ENCODE measurements at regions not wholly inside any gene's neighbourhood (a gene's known extent, or its start where the extent isn't known, plus 50 kb on each side); places are given as distances from the start of the nearest gene placed in this dataset.
A peak's percentile ranks its signal among the peaks of the same experiment; 100 is the strongest.
"Not testable (repeated sequence)": the region's sequence is repeated elsewhere in the genome, so short reads cannot be mapped to it uniquely, and the experiment has no call there.

DNA sequence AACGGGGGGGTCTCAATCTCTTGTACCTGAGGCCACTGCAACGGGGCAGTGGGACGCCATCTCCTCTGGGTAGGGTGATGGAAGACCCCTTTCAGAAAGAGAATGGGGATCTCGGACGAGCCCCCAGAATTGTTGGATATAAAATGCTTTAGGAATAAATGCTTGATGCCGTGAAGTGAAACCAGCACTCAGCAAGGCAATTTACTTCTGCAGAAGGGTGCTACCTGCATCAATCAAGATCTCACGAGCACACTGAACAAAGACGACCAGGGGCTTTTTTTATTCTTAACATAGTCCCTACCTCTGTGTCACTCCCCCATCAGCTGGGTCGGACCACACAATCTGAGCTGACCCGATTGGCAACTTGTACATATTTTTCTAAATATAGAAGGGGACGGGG is 203.6 kb upstream of the TBX18 start:
- H3K9me2 ChIP-seq (replicated peaks; ENCODE audit: insufficient read depth, low read length), result no peaks in the 10 kb centered on the region
- no peaks in the 10 kb centered on the region for H3K36me3 ChIP-seq (ENCODE audit: low read length)
- no peak overlapping the region for H2AFZ ChIP-seq (ENCODE audit: low read depth, low read length, severe bottlenecking)
- TF ChIP-seq, protein P1, sequence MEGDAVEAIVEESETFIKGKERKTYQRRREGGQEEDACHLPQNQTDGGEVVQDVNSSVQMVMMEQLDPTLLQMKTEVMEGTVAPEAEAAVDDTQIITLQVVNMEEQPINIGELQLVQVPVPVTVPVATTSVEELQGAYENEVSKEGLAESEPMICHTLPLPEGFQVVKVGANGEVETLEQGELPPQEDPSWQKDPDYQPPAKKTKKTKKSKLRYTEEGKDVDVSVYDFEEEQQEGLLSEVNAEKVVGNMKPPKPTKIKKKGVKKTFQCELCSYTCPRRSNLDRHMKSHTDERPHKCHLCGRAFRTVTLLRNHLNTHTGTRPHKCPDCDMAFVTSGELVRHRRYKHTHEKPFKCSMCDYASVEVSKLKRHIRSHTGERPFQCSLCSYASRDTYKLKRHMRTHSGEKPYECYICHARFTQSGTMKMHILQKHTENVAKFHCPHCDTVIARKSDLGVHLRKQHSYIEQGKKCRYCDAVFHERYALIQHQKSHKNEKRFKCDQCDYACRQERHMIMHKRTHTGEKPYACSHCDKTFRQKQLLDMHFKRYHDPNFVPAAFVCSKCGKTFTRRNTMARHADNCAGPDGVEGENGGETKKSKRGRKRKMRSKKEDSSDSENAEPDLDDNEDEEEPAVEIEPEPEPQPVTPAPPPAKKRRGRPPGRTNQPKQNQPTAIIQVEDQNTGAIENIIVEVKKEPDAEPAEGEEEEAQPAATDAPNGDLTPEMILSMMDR (IDR thresholded peaks at IDR 0.05; ENCODE audit: insufficient read depth, low read length, poor library complexity, severe bottlenecking), result no peak
- TF ChIP-seq EZH2phosphoT487 (conservative IDR thresholded peaks at IDR 0.05; ENCODE audit: low read length), result no peak
- no peaks in the 10 kb centered on the region for H3F3A ChIP-seq (ENCODE audit: insufficient read depth)
- no peak overlapping the region for H3K27ac ChIP-seq (ENCODE audit: low read depth, low read length)
- H4K20me1 ChIP-seq (ENCODE audit: low read depth, low read length), result no peaks in the 10 kb centered on the region
- H3K9ac ChIP-seq (ENCODE audit: low read length), result no peak overlapping the region
- H3K79me2 ChIP-seq (ENCODE audit: insufficient read depth, low read length), result no peaks in the 10 kb centered on the region
- no peak overlapping the region for H3K4me2 ChIP-seq (ENCODE audit: low read depth, low read length, poor library complexity, severe bottlenecking)
- H3K4me3 ChIP-seq (ENCODE audit: insufficient read depth, low read length, poor library complexity, severe bottlenecking), result no peak overlapping the region
- no peaks in the 10 kb centered on the region for H3K9me3 ChIP-seq (ENCODE audit: insufficient read depth, low read length)
- H3K27me3 ChIP-seq (ENCODE audit: low read length), result no peaks in the 10 kb centered on the region

DNA sequence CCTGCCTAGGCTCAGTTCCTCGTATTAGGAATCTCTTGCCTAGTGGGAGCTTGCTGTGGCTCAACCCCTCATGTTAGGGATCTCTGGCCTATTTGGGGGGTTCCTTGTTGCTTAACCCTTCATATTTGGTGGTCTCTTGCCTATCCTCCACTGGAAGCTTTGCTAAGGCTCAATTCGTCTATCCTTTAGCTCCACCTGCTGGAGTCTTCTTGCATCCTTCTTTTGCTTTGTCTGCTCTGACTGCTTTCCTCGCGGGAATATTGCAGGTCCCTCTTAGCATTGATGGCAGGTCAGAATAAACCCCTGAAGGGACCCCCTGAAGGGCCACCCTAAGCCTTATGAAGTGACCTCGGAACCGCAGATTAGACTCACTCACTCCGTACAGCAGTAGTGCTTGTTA is 203.0 kb upstream of the TBX18 start:
- no peaks in the 10 kb centered on the region for H3K36me3 ChIP-seq (ENCODE audit: low read length)
- no peaks in the 10 kb centered on the region for H4K20me1 ChIP-seq (ENCODE audit: low read depth, low read length)
- H3K79me2 ChIP-seq (ENCODE audit: insufficient read depth, low read length), result no peaks in the 10 kb centered on the region
- TF ChIP-seq, protein P1 (IDR thresholded peaks at IDR 0.05; ENCODE audit: insufficient read depth, low read length, poor library complexity, severe bottlenecking), result peak; percentile 40
- no peak for TF ChIP-seq EZH2phosphoT487 (conservative IDR thresholded peaks at IDR 0.05; ENCODE audit: low read length)
- no peak overlapping the region for H2AFZ ChIP-seq (ENCODE audit: low read depth, low read length, severe bottlenecking)
- no peak overlapping the region for H3K9ac ChIP-seq (ENCODE audit: low read length)
- no peak overlapping the region for H3K4me2 ChIP-seq (ENCODE audit: low read depth, low read length, poor library complexity, severe bottlenecking)
- H3K27me3 ChIP-seq (ENCODE audit: low read length), result no peaks in the 10 kb centered on the region
- H3K9me3 ChIP-seq (ENCODE audit: insufficient read depth, low read length), result no peaks in the 10 kb centered on the region
- H3F3A ChIP-seq (ENCODE audit: insufficient read depth), result no peaks in the 10 kb centered on the region
- H3K9me2 ChIP-seq (replicated peaks; ENCODE audit: insufficient read depth, low read length), result no peaks in the 10 kb centered on the region
- no peak overlapping the region for H3K4me3 ChIP-seq (ENCODE audit: insufficient read depth, low read length, poor library complexity, severe bottlenecking)
- no peak overlapping the region for H3K27ac ChIP-seq (ENCODE audit: low read depth, low read length)

DNA sequence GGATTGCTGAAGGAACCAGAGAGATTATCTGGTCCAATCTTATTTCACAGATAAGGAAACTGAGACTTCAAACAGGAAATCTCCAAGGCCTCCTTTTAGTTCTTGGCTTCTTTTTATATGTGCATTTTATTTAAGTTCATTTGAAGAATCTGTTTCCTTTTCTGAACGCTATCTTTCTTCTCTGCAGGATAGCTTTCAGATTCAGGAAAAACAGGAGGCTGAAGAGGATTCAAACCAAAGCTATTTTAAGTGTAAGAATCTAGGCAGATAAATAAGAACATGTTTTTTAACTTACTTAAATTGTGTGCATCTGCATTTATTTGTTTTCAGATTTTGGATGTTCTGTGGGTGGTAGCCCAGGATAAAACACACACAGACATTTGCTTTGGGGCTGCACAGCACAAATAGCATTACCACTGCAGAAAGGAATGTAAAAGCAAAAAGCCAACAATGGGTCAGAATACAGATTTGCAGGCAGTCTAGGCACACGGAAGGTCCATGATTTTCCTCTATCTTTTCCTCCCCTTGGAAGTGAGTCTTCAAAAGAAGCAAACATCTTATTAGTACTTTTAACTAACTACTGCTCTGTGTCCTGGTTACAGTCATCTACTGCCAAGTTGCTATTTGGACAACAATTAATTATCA is 188.8 kb upstream of the TBX18 start:
- no peak for TF ChIP-seq EZH2phosphoT487 (conservative IDR thresholded peaks at IDR 0.05; ENCODE audit: low read length)
- TF ChIP-seq, protein P1 (IDR thresholded peaks at IDR 0.05; ENCODE audit: insufficient read depth, low read length, poor library complexity, severe bottlenecking), result no peak
- Histone ChIP-seq H3K9ac (ENCODE audit: low read length) (no peak overlapping the region), H3K79me2 (ENCODE audit: insufficient read depth, low read length) (no peaks in the 10 kb centered on the region), H3K36me3 (ENCODE audit: low read length) (no peaks in the 10 kb centered on the region), H3K9me3 (ENCODE audit: insufficient read depth, low read length) (no peaks in the 10 kb centered on the region), H3K4me2 (ENCODE audit: low read depth, low read length, poor library complexity, severe bottlenecking) (no peak overlapping the region), H3K27me3 (ENCODE audit: low read length) (no peaks in the 10 kb centered on the region), H3K4me3 (ENCODE audit: insufficient read depth, low read length, poor library complexity, severe bottlenecking) (no peak overlapping the region), H3F3A (ENCODE audit: insufficient read depth) (no peaks in the 10 kb centered on the region), H2AFZ (ENCODE audit: low read depth, low read length, severe bottlenecking) (no peak overlapping the region), H3K27ac (ENCODE audit: low read depth, low read length) (no peak overlapping the region), H4K20me1 (ENCODE audit: low read depth, low read length) (no peaks in the 10 kb centered on the region), H3K9me2 (replicated peaks; ENCODE audit: insufficient read depth, low read length) (no peaks in the 10 kb centered on the region)

DNA sequence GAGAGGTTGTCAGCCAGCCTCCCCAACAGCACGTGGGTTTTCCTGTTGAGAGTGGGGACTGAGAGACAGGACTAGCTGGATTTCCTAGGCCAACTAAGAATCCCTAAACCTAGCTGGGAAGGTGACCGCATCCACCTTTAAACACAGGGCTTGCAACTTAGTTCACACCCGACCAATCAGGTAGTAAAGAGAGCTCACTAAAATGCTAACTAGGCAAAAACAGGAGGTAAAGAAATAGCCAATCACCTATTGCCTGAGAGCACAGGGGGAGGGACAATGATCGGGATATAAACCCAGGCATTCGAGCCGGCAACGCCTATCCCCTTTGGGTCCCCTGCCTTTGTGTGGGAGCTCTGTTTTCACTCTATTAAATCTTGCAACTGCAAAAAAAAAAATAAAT is 180.5 kb upstream of the TBX18 start:
- H3K36me3 ChIP-seq (ENCODE audit: low read length); H3K9ac ChIP-seq (ENCODE audit: low read length); H3K9me2 ChIP-seq (replicated peaks; ENCODE audit: insufficient read depth, low read length); H3K4me2 ChIP-seq (ENCODE audit: low read depth, low read length, poor library complexity, severe bottlenecking); H3F3A ChIP-seq (ENCODE audit: insufficient read depth); H3K27me3 ChIP-seq (ENCODE audit: low read length); H2AFZ ChIP-seq (ENCODE audit: low read depth, low read length, severe bottlenecking); H4K20me1 ChIP-seq (ENCODE audit: low read depth, low read length); H3K79me2 ChIP-seq (ENCODE audit: insufficient read depth, low read length); H3K4me3 ChIP-seq (ENCODE audit: insufficient read depth, low read length, poor library complexity, severe bottlenecking); H3K27ac ChIP-seq (ENCODE audit: low read depth, low read length); H3K9me3 ChIP-seq (ENCODE audit: insufficient read depth, low read length): not testable (repeated sequence)
